Effector memory CD4-positive, alpha-beta T cell (primary cell): ENCODE measurements at regions not wholly inside any gene's neighbourhood (a gene's known extent, or its start where the extent isn't known, plus 50 kb on each side); places are given as distances from the start of the nearest gene placed in this dataset.
"Not testable (repeated sequence)": the region's sequence is repeated elsewhere in the genome, so short reads cannot be mapped to it uniquely, and the experiment has no call there.

Experiments
- DNase-seq, 3 donors: peaks; one replicate each; pipeline ENCODE4 v3.0.0-alpha.2; 2020
- H3K27ac ChIP-seq: 2 replicates; pipeline ENCODE4 v1.7.0; 2013; ENCODE audit warnings: mild to moderate bottlenecking, low read length, moderate library complexity; ENCODE audit not compliant: insufficient read depth, poor library complexity, severe bottlenecking
- H3K27me3 ChIP-seq: replicated peaks from 2 replicates; pipeline ENCODE4 v1.7.0; 2013; ENCODE audit warnings: mild to moderate bottlenecking, low read length; ENCODE audit not compliant: insufficient read depth, control insufficient read depth, poor library complexity, severe bottlenecking
- H3K36me3 ChIP-seq: 2 replicates; pipeline ENCODE4 v1.7.0; 2013; ENCODE audit warnings: mild to moderate bottlenecking, low read length, moderate library complexity; ENCODE audit not compliant: control insufficient read depth, insufficient read depth
- H3K4me1 ChIP-seq: 2 replicates; pipeline ENCODE4 v1.7.0; 2013; ENCODE audit warnings: low read length, mild to moderate bottlenecking; ENCODE audit not compliant: control insufficient read depth, insufficient read depth, poor library complexity, severe bottlenecking
- H3K4me3 ChIP-seq: 2 replicates; pipeline ENCODE4 v1.7.0; 2013; ENCODE audit warnings: low read length, low read depth, mild to moderate bottlenecking; ENCODE audit not compliant: insufficient read depth, poor library complexity, severe bottlenecking
- H3K9me3 ChIP-seq: 2 replicates; pipeline ENCODE4 v1.7.0; 2013; ENCODE audit warnings: mild to moderate bottlenecking, low read length, moderate library complexity; ENCODE audit not compliant: control insufficient read depth

DNA sequence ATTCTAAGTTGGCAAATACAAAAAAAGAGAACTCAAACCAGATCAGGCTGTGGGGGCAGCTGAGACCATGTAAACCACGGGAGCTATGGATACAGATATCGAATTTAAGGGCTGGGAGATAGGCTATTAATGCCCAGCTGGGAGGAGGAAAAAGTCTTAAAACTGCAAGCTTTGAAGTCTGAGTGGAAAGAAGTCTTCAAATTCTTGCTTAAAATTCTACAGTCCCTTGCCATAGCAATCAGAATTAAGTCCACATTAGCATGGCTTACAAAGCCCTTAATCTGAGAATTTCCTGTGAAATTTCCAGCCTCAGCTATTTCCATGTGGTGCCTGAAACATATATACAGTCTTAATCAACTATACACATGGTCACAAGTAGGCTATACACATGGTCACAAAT, 465.0 kb upstream of the HSF2 start:
- no peaks in the 10 kb centered on the region for H3K9me3 ChIP-seq
- no peak overlapping the region for H3K27ac ChIP-seq
- no peaks in the 10 kb centered on the region for H3K4me1 ChIP-seq
- no peak for DNase-seq
- H3K27me3 ChIP-seq = no peaks in the 10 kb centered on the region
- H3K36me3 ChIP-seq = no peaks in the 10 kb centered on the region
- no peak overlapping the region for H3K4me3 ChIP-seq

DNA sequence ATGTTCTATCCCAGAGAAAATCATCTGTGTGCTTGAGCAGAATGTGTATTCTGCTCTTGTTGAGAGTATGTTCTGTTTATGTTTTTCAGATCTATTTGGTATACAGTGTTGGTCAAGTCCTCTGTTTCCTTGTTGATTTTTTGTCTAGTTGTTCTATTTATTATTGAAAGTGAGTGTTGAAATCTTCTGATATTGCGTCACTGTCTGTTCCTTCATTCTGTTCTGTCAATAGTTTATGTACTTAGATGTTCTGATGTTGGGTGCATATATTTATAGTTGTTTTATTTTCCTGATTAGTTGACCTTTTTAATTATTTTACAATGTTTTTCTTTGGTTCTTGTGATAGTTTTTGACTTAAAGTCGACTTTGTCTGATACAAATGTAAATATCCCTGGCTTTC, 458.7 kb upstream of the HSF2 start:
- Histone ChIP-seq H3K27ac (no peak overlapping the region), H3K36me3 (no peaks in the 10 kb centered on the region), H3K27me3 (no peaks in the 10 kb centered on the region), H3K9me3 (no peaks in the 10 kb centered on the region), H3K4me1 (no peaks in the 10 kb centered on the region), H3K4me3 (no peak overlapping the region)
- DNase-seq = no peak

GRCh38 chr6:121944354-121944753, 455.1 kb upstream of the HSF2 start:
- no peaks in the 10 kb centered on the region for H3K36me3 ChIP-seq
- no peaks in the 10 kb centered on the region for H3K27me3 ChIP-seq
- H3K27ac ChIP-seq = no peak overlapping the region
- no peak overlapping the region for H3K4me3 ChIP-seq
- H3K4me1 ChIP-seq = no peaks in the 10 kb centered on the region
- DNase-seq = no peak
- H3K9me3 ChIP-seq = no peaks in the 10 kb centered on the region

DNA sequence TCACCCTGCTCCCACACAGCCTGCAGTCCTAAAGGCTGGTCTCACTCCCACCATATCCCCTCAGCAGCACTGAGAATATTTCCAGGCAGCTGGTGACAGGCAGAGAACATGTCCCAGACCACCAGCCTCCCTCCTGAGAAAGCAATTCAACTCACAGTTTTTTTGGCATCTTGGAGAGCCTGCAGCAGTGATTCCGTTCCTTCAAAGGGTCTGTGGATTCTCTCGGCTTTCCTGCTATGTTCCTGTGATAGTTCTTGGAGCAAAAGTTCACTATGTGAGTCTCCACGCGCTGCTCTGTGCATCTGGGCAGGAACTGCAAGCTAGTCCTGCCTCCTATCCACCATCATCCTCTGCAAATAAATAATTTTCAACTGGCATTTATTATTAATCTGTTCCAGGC, 448.3 kb upstream of the HSF2 start:
- no peak overlapping the region for H3K4me3 ChIP-seq
- no peaks in the 10 kb centered on the region for H3K36me3 ChIP-seq
- no peak for DNase-seq
- H3K9me3 ChIP-seq = no peaks in the 10 kb centered on the region
- no peaks in the 10 kb centered on the region for H3K27me3 ChIP-seq
- no peaks in the 10 kb centered on the region for H3K4me1 ChIP-seq
- no peak overlapping the region for H3K27ac ChIP-seq

DNA sequence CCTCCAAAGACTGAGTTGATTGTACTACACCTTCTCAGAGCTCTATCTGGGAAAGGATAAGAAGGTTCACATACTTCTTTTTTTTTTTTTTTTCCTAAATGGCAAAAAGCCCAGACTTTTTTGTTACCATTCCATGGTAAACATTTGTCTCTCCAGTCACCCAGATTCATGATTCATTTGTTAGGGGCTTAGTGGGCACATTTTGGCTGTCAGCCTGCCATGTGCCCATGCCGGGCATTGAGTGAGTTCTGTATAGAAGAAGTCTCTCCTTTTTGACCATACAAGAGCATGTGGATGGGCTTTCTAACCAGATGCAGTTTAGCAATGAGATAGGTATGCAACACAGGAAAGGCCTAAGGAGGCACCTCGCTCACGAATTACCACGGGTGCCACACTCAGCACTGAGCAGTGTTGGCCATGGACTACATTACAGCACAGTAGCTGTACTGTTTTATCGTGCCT, 447.5 kb upstream of the HSF2 start:
- Histone ChIP-seq H3K27ac (no peak overlapping the region), H3K36me3 (no peaks in the 10 kb centered on the region), H3K4me1 (no peaks in the 10 kb centered on the region), H3K27me3 (no peaks in the 10 kb centered on the region), H3K4me3 (no peak overlapping the region), H3K9me3 (no peaks in the 10 kb centered on the region)
- no peak for DNase-seq

DNA sequence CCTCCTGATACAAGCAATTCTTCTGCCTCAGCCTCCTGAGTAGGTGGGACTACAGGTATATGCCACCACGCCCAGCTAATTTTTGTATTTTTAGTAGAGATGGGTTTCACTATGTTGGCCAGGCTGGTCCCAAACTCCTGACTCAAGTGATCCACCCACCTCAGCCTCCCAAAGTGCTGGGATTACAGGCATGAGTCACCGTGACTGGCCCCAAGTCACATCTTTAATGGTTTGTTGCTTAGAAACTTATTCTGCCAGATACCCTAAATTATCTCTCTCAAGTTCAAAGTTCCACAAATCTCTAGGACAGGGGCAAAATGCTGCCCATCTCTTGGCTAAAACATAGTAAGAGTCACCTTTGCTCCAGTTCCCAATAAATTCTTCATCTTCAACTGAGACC, 444.1 kb upstream of the HSF2 start:
- not testable (repeated sequence) for H3K9me3 ChIP-seq, H3K27ac ChIP-seq, DNase-seq, H3K4me1 ChIP-seq, H3K36me3 ChIP-seq, H3K4me3 ChIP-seq, H3K27me3 ChIP-seq

GRCh38 chr6:121956782-121957181, 442.7 kb upstream of the HSF2 start:
- Histone ChIP-seq H3K27me3 (no peaks in the 10 kb centered on the region), H3K36me3 (no peaks in the 10 kb centered on the region), H3K9me3 (no peaks in the 10 kb centered on the region), H3K27ac (no peak overlapping the region), H3K4me3 (no peak overlapping the region), H3K4me1 (no peaks in the 10 kb centered on the region)
- no peak for DNase-seq

GRCh38 chr6:121959501-121959900, 440.0 kb upstream of the HSF2 start:
- no peak for DNase-seq
- Histone ChIP-seq H3K27ac (no peak overlapping the region), H3K4me3 (no peak overlapping the region), H3K9me3 (no peaks in the 10 kb centered on the region), H3K27me3 (no peaks in the 10 kb centered on the region), H3K4me1 (no peaks in the 10 kb centered on the region), H3K36me3 (no peaks in the 10 kb centered on the region)

DNA sequence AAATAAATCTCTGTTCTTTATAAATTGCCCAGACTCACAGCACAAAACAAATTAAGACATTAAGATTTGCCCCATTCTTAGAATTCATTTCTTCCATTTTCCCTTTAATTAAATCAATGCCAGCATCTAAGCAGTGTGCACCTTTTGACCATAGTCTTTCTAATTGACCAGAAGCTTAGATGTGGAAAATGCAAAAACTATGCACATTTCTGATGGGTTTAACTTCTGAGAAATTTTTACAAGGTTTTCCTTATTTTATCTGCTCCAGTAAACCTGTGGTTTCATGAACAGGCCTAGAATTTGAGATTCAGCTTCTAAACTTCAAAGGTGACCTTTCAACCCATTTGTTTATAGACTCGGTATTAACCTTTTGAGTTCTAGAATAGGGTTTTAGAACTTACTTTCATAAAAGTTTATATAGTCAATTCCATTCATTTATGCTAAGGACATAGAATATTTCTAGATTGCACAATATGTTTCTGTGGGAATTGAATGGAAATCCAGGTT, 437.8 kb upstream of the HSF2 start:
- Histone ChIP-seq H3K27ac (no peak overlapping the region), H3K27me3 (no peaks in the 10 kb centered on the region)
- no peak for DNase-seq

GRCh38 chr6:121963826-121964225, 435.6 kb upstream of the HSF2 start:
- Histone ChIP-seq H3K9me3 (no peaks in the 10 kb centered on the region), H3K36me3 (no peaks in the 10 kb centered on the region), H3K4me3 (no peak overlapping the region), H3K27me3 (no peaks in the 10 kb centered on the region), H3K4me1 (no peaks in the 10 kb centered on the region), H3K27ac (no peak overlapping the region)
- DNase-seq = no peak

More for the DNA sequence above, 437.8 kb upstream of the HSF2 start:
- Histone ChIP-seq H3K4me3 (no peak overlapping the region), H3K9me3 (no peaks in the 10 kb centered on the region), H3K36me3 (no peaks in the 10 kb centered on the region), H3K4me1 (no peaks in the 10 kb centered on the region)

- DNase-seq = no peak
- Histone ChIP-seq H3K4me1 (no peaks in the 10 kb centered on the region), H3K36me3 (no peaks in the 10 kb centered on the region), H3K4me3 (no peak overlapping the region), H3K27me3 (no peaks in the 10 kb centered on the region), H3K27ac (no peak overlapping the region), H3K9me3 (no peaks in the 10 kb centered on the region)
Observed at GRCh38 chr6:121965739-121966138, 433.7 kb upstream of the HSF2 start.
